ENCODE measurements at regions not wholly inside any gene's neighbourhood (a gene's known extent, or its start where the extent isn't known, plus 50 kb on each side); places are given as distances from the start of the nearest gene placed in this dataset.

GRCh38 chr15:75129788-75130187 lies 71.9 kb upstream of the C15orf39 start:
- TF ChIP-seq, protein P1, sequence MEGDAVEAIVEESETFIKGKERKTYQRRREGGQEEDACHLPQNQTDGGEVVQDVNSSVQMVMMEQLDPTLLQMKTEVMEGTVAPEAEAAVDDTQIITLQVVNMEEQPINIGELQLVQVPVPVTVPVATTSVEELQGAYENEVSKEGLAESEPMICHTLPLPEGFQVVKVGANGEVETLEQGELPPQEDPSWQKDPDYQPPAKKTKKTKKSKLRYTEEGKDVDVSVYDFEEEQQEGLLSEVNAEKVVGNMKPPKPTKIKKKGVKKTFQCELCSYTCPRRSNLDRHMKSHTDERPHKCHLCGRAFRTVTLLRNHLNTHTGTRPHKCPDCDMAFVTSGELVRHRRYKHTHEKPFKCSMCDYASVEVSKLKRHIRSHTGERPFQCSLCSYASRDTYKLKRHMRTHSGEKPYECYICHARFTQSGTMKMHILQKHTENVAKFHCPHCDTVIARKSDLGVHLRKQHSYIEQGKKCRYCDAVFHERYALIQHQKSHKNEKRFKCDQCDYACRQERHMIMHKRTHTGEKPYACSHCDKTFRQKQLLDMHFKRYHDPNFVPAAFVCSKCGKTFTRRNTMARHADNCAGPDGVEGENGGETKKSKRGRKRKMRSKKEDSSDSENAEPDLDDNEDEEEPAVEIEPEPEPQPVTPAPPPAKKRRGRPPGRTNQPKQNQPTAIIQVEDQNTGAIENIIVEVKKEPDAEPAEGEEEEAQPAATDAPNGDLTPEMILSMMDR (conservative IDR thresholded peaks at IDR 0.05; ENCODE audit: low read depth, low read length) = no peak
- no peak for TF ChIP-seq EZH2 (IDR thresholded peaks at IDR 0.05; ENCODE audit: low read length, unreplicated experiment)
